ENCODE measurements at regions not wholly inside any gene's neighbourhood (a gene's known extent, or its start where the extent isn't known, plus 50 kb on each side); places are given as distances from the start of the nearest gene placed in this dataset.
A peak's percentile ranks its signal among the peaks of the same experiment; 100 is the strongest.

GRCh38 chr15:93180128-93180527 is 91.1 kb upstream of the RGMA start:
- no peaks in the 10 kb centered on the region for H3K9me3 ChIP-seq
- H3K4me1 ChIP-seq, result peaks cover 5 to 9% (median 7%) of the 10 kb centered on the region in 4 donors
- H3K36me3 ChIP-seq, result no peaks in the 10 kb centered on the region
- H3K27me3 ChIP-seq, result no peaks in the 10 kb centered on the region
- in situ Hi-C loops (cut with MboI; ENCODE audit: low pct_ligation_motif_present in 1 of 4, low pct_unique_long_range_greater_than_20kb in 1 of 4, low sequenced_read_pairs in 3 of 4) (no loop called here), intact Hi-C loops (cut with DNase I; ENCODE audit: low total_unique reads) (no loop called here)
- no peak overlapping the region for H3K27ac ChIP-seq
- no peak for DNase-seq
- 85% methylated on average over 7 of the region's 7 CpGs; no CpG with 5 or more reads in 1 of the 2 donors for WGBS, 2 donors (ENCODE audit: low coverage in 1 of 2)
- TF ChIP-seq EP300 (IDR thresholded peaks at IDR 0.05; ENCODE audit: low read depth) (no peak), POLR2AphosphoS5 (IDR thresholded peaks at IDR 0.05) (no peak), POLR2A (IDR thresholded peaks at IDR 0.05) (no peak), CTCF (IDR thresholded peaks at IDR 0.05) (no peak)
- no peak overlapping the region for H3K4me3 ChIP-seq

GRCh38 chr15:93179700-93180102 is 90.7 kb upstream of the RGMA start:
- Histone ChIP-seq H3K4me3 (no peak overlapping the region), H3K36me3 (no peaks in the 10 kb centered on the region), H3K9me3 (no peaks in the 10 kb centered on the region), H3K27me3 (no peaks in the 10 kb centered on the region), H3K4me1 (peaks cover 5 to 9% (median 7%) of the 10 kb centered on the region in 4 donors), H3K27ac (no peak overlapping the region)
- WGBS, 2 donors (ENCODE audit: low coverage in 1 of 2), result 81% methylated on average over 17 of the region's 17 CpGs; no CpG with 5 or more reads in 1 of the 2 donors
- TF ChIP-seq EP300 (IDR thresholded peaks at IDR 0.05; ENCODE audit: low read depth) (no peak), POLR2A (IDR thresholded peaks at IDR 0.05) (no peak), POLR2AphosphoS5 (IDR thresholded peaks at IDR 0.05) (no peak), CTCF (IDR thresholded peaks at IDR 0.05) (no peak)
- no peak for DNase-seq
- intact Hi-C loops (cut with DNase I; ENCODE audit: low total_unique reads) (no loop called here), in situ Hi-C loops (cut with MboI; ENCODE audit: low pct_ligation_motif_present in 1 of 4, low pct_unique_long_range_greater_than_20kb in 1 of 4, low sequenced_read_pairs in 3 of 4) (no loop called here)

GRCh38 chr15:93179072-93179471 is 90.1 kb upstream of the RGMA start:
- H3K4me1 ChIP-seq, result peaks cover 5 to 9% (median 7%) of the 10 kb centered on the region in 4 donors
- no peak overlapping the region for H3K4me3 ChIP-seq
- no peaks in the 10 kb centered on the region for H3K27me3 ChIP-seq
- H3K27ac ChIP-seq, result no peak overlapping the region
- no peaks in the 10 kb centered on the region for H3K9me3 ChIP-seq
- intact Hi-C loops (cut with DNase I; ENCODE audit: low total_unique reads) (no loop called here), in situ Hi-C loops (cut with MboI; ENCODE audit: low pct_ligation_motif_present in 1 of 4, low pct_unique_long_range_greater_than_20kb in 1 of 4, low sequenced_read_pairs in 3 of 4) (no loop called here)
- peak; percentile 63 for DNase-seq
- no peaks in the 10 kb centered on the region for H3K36me3 ChIP-seq
- TF ChIP-seq POLR2A (IDR thresholded peaks at IDR 0.05), result no peak
- TF ChIP-seq POLR2AphosphoS5 (IDR thresholded peaks at IDR 0.05), result peak in 1 of 3 donors; percentile 9
- WGBS, 2 donors (ENCODE audit: low coverage in 1 of 2), result 0 to 33% methylated on average over 1 to 15 of the region's 15 CpGs

- intact Hi-C loops (cut with DNase I; ENCODE audit: low total_unique reads), result no loop called here
- Histone ChIP-seq H3K27ac (no peak overlapping the region), H3K27me3 (no peaks in the 10 kb centered on the region), H3K4me3 (no peak overlapping the region), H3K36me3 (no peaks in the 10 kb centered on the region), H3K4me1 (peaks cover 5 to 9% (median 7%) of the 10 kb centered on the region in 4 donors), H3K9me3 (no peaks in the 10 kb centered on the region)
- no peak for TF ChIP-seq POLR2A (IDR thresholded peaks at IDR 0.05)
- no peak for TF ChIP-seq POLR2AphosphoS5 (IDR thresholded peaks at IDR 0.05)
- no peak for DNase-seq
- WGBS, 2 donors (ENCODE audit: low coverage in 1 of 2), result 88% methylated on average over 8 of the region's 8 CpGs; no CpG with 5 or more reads in 1 of the 2 donors
- in situ Hi-C loops (cut with MboI; ENCODE audit: low pct_ligation_motif_present in 1 of 4, low pct_unique_long_range_greater_than_20kb in 1 of 4, low sequenced_read_pairs in 3 of 4), result no loop called here
These were observed 89.4 kb upstream of the RGMA start for GRCh38 chr15:93178371-93178770.

GRCh38 chr15:93176065-93176464 is 87.1 kb upstream of the RGMA start:
- TF ChIP-seq EP300 (IDR thresholded peaks at IDR 0.05; ENCODE audit: low read depth) (no peak), POLR2AphosphoS5 (IDR thresholded peaks at IDR 0.05) (no peak), CTCF (IDR thresholded peaks at IDR 0.05) (no peak), POLR2A (IDR thresholded peaks at IDR 0.05) (no peak)
- WGBS, 2 donors (ENCODE audit: low coverage in 1 of 2), result 72% methylated on average over 4 of the region's 4 CpGs; no CpG with 5 or more reads in 1 of the 2 donors
- Histone ChIP-seq H3K4me3 (no peak overlapping the region), H3K9me3 (no peaks in the 10 kb centered on the region), H3K36me3 (no peaks in the 10 kb centered on the region), H3K27ac (no peak overlapping the region), H3K27me3 (peaks cover 5% of the 10 kb centered on the region), H3K4me1 (peaks cover 5 to 9% (median 7%) of the 10 kb centered on the region in 4 donors)
- no peak for DNase-seq
- intact Hi-C loops (cut with DNase I; ENCODE audit: low total_unique reads) (no loop called here), in situ Hi-C loops (cut with MboI; ENCODE audit: low pct_ligation_motif_present in 1 of 4, low pct_unique_long_range_greater_than_20kb in 1 of 4, low sequenced_read_pairs in 3 of 4) (no loop called here)
